ENCODE measurements at regions not wholly inside any gene's neighbourhood (a gene's known extent, or its start where the extent isn't known, plus 50 kb on each side); places are given as distances from the start of the nearest gene placed in this dataset.

GRCh38 chr11:87462171-87462570 is 424.4 kb downstream of the TMEM135 start:
- Histone ChIP-seq H2AFZ (no peak overlapping the region), H3K4me3 (no peak overlapping the region), H4K20me1 (replicated peaks; ENCODE audit: insufficient read depth) (no peaks in the 10 kb centered on the region), H3F3A (replicated peaks; ENCODE audit: low read depth) (no peaks in the 10 kb centered on the region), H3K4me1 (ENCODE audit: insufficient read depth) (no peaks in the 10 kb centered on the region), H3K27me3 (ENCODE audit: insufficient read depth) (no peaks in the 10 kb centered on the region), H3K9me2 (ENCODE audit: insufficient read depth) (no peaks in the 10 kb centered on the region), H3K36me3 (ENCODE audit: insufficient read depth) (no peaks in the 10 kb centered on the region), H3K79me2 (replicated peaks; ENCODE audit: insufficient read depth) (no peaks in the 10 kb centered on the region), H3K27ac (ENCODE audit: low read depth) (no peak overlapping the region), H3K4me2 (no peak overlapping the region)
- no peak overlapping the region for H3K4me3 Mint-ChIP-seq
- H3K9me3 Mint-ChIP-seq = peaks cover 3% of the 10 kb centered on the region; the same call in 1 of the 3 replicates
- H3K27me3 Mint-ChIP-seq (ENCODE audit: insufficient read depth, low read depth, poor library complexity) = no peaks in the 10 kb centered on the region
- no peaks in the 10 kb centered on the region for H3K4me1 Mint-ChIP-seq
- H3K36me3 Mint-ChIP-seq (ENCODE audit: low read depth) = no peaks in the 10 kb centered on the region
- no peak overlapping the region for H3K27ac Mint-ChIP-seq
- ATAC-seq (no peak), DNase-seq (ENCODE audit: low spot score) (no peak)
- TF ChIP-seq ZNF114 (CRISPR knock-in tag; IDR thresholded peaks at IDR 0.05) = no peak
- no peak for TF ChIP-seq ZNF462 (CRISPR knock-in tag; IDR thresholded peaks at IDR 0.05)
- no peak for TF ChIP-seq EZH2 (IDR thresholded peaks at IDR 0.05; ENCODE audit: low read depth, unreplicated experiment)
- TF ChIP-seq EZH2phosphoT487 (IDR thresholded peaks at IDR 0.05; ENCODE audit: unreplicated experiment) = no peak
- TF ChIP-seq CREB1 (CRISPR knock-in tag; IDR thresholded peaks at IDR 0.05; ENCODE audit: low read depth) = no peak

GRCh38 chr11:87460842-87461637 is 423.3 kb downstream of the TMEM135 start:
- DNase-seq (ENCODE audit: low spot score) (no peak), ATAC-seq (no peak)
- no peaks in the 10 kb centered on the region for H3K9me2 ChIP-seq (ENCODE audit: insufficient read depth)
- H3K4me1 ChIP-seq (ENCODE audit: insufficient read depth) = no peaks in the 10 kb centered on the region
- Mint-ChIP-seq H3K4me1 (no peaks in the 10 kb centered on the region), H3K27me3 (ENCODE audit: insufficient read depth, low read depth, poor library complexity) (no peaks in the 10 kb centered on the region), H3K9me3 (peaks cover 3% of the 10 kb centered on the region; the same call in 1 of the 3 replicates), H3K36me3 (ENCODE audit: low read depth) (no peaks in the 10 kb centered on the region), H3K4me3 (no peak overlapping the region), H3K27ac (no peak overlapping the region)
- no peaks in the 10 kb centered on the region for H3K36me3 ChIP-seq (ENCODE audit: insufficient read depth)
- H4K20me1 ChIP-seq (replicated peaks; ENCODE audit: insufficient read depth) = no peaks in the 10 kb centered on the region
- H3K27me3 ChIP-seq (ENCODE audit: insufficient read depth) = no peaks in the 10 kb centered on the region
- H3K79me2 ChIP-seq (replicated peaks; ENCODE audit: insufficient read depth) = no peaks in the 10 kb centered on the region
- no peak overlapping the region for H3K4me2 ChIP-seq
- no peak overlapping the region for H3K4me3 ChIP-seq
- H2AFZ ChIP-seq = no peak overlapping the region
- no peak overlapping the region for H3K27ac ChIP-seq (ENCODE audit: low read depth)
- no peaks in the 10 kb centered on the region for H3F3A ChIP-seq (replicated peaks; ENCODE audit: low read depth)
- TF ChIP-seq ZNF462 (CRISPR knock-in tag; IDR thresholded peaks at IDR 0.05) = no peak

All from GM23338 (cell line).